Parathyroid adenoma (tissue), 2 donors: ENCODE measurements at regions not wholly inside any gene's neighbourhood (a gene's known extent, or its start where the extent isn't known, plus 50 kb on each side); places are given as distances from the start of the nearest gene placed in this dataset.

Experiments
- H2AFZ ChIP-seq: fragments of 300-600 bp; sonication (generic); one replicate; pipeline ENCODE4 v1.7.0; 2017; ENCODE audit warnings: antibody characterized with exemption, mild to moderate bottlenecking
- H3K27ac ChIP-seq: fragments of 300-600 bp; sonication (generic); one replicate; pipeline ENCODE4 v1.7.0; 2017
- H3K27me3 ChIP-seq: fragments of 300-600 bp; sonication (generic); one replicate; pipeline ENCODE4 v1.7.0; 2017; ENCODE audit warnings: low read length; ENCODE audit not compliant: control insufficient read depth, insufficient read depth
- H3K36me3 ChIP-seq: fragments of 300-600 bp; sonication (generic); one replicate; pipeline ENCODE4 v1.7.0; 2017; ENCODE audit warnings: low read length; ENCODE audit not compliant: control insufficient read depth, insufficient read depth
- H3K4me1 ChIP-seq: fragments of 300-600 bp; sonication (generic); one replicate; pipeline ENCODE4 v1.7.0; 2017; ENCODE audit warnings: control low read depth
- H3K4me2 ChIP-seq: fragments of 300-600 bp; sonication (generic); one replicate; pipeline ENCODE4 v1.7.0; 2017; ENCODE audit warnings: low read length
- H3K4me3 ChIP-seq: fragments of 300-600 bp; sonication (generic); one replicate; pipeline ENCODE4 v1.7.0; 2017; ENCODE audit warnings: low read depth, low read length
- H3K79me2 ChIP-seq: fragments of 300-600 bp; sonication (generic); one replicate; pipeline ENCODE4 v1.7.0; 2017; ENCODE audit warnings: control low read depth
- H3K9ac ChIP-seq: fragments of 300-600 bp; sonication (generic); one replicate; pipeline ENCODE4 v1.7.0; 2017; ENCODE audit warnings: mild to moderate bottlenecking
- H3K9me3 ChIP-seq: fragments of 300-600 bp; sonication (generic); one replicate; pipeline ENCODE4 v1.7.0; 2017; ENCODE audit warnings: low read length; ENCODE audit not compliant: control insufficient read depth
- CTCF ChIP-seq: fragments of 300-600 bp; sonication (generic); IDR thresholded peaks from one replicate; pipeline ENCODE4 v1.7.0; 2017; ENCODE audit warnings: antibody characterized with exemption, mild to moderate bottlenecking
- donor health status: primary hyperparathyroidism.

- no peak overlapping the region for H3K4me2 ChIP-seq
- no peaks in the 10 kb centered on the region for H3K27me3 ChIP-seq
- H3K4me3 ChIP-seq = no peak overlapping the region
- H3K27ac ChIP-seq = no peak overlapping the region
- H3K9me3 ChIP-seq = no peaks in the 10 kb centered on the region
- no peak overlapping the region for H3K9ac ChIP-seq
- H3K4me1 ChIP-seq = no peaks in the 10 kb centered on the region
- no peak overlapping the region for H2AFZ ChIP-seq
- no peaks in the 10 kb centered on the region for H3K79me2 ChIP-seq
- no peak for TF ChIP-seq CTCF
- H3K36me3 ChIP-seq = no peaks in the 10 kb centered on the region
Measured at GRCh38 chr4:157908691-157909090, 264.1 kb downstream of the GASK1B start.

GRCh38 chr4:157908031-157908430 is 264.8 kb downstream of the GASK1B start:
- no peaks in the 10 kb centered on the region for H3K36me3 ChIP-seq
- H2AFZ ChIP-seq = no peak overlapping the region
- no peaks in the 10 kb centered on the region for H3K4me1 ChIP-seq
- H3K79me2 ChIP-seq = no peaks in the 10 kb centered on the region
- no peak overlapping the region for H3K4me2 ChIP-seq
- no peaks in the 10 kb centered on the region for H3K9me3 ChIP-seq
- no peak overlapping the region for H3K27ac ChIP-seq
- no peak overlapping the region for H3K4me3 ChIP-seq
- TF ChIP-seq CTCF = no peak
- H3K27me3 ChIP-seq = no peaks in the 10 kb centered on the region
- no peak overlapping the region for H3K9ac ChIP-seq

- no peaks in the 10 kb centered on the region for H3K79me2 ChIP-seq
- H3K9me3 ChIP-seq = no peaks in the 10 kb centered on the region
- H3K27me3 ChIP-seq = no peaks in the 10 kb centered on the region
- no peak for TF ChIP-seq CTCF
- no peak overlapping the region for H3K9ac ChIP-seq
- H2AFZ ChIP-seq = no peak overlapping the region
- no peaks in the 10 kb centered on the region for H3K4me1 ChIP-seq
- H3K4me2 ChIP-seq = no peak overlapping the region
- H3K36me3 ChIP-seq = no peaks in the 10 kb centered on the region
- no peak overlapping the region for H3K27ac ChIP-seq
- no peak overlapping the region for H3K4me3 ChIP-seq
Measured at GRCh38 chr4:157907226-157907946, 265.4 kb downstream of the GASK1B start.

- Histone ChIP-seq H3K27ac (no peak overlapping the region), H3K4me1 (no peaks in the 10 kb centered on the region), H3K4me2 (no peak overlapping the region), H3K4me3 (no peak overlapping the region), H3K9ac (no peak overlapping the region), H2AFZ (no peak overlapping the region), H3K27me3 (no peaks in the 10 kb centered on the region), H3K36me3 (no peaks in the 10 kb centered on the region), H3K9me3 (no peaks in the 10 kb centered on the region), H3K79me2 (no peaks in the 10 kb centered on the region)
- no peak for TF ChIP-seq CTCF
Measured at GRCh38 chr4:157898836-157899605, 273.8 kb downstream of the GASK1B start.
